Keratinocyte (primary cell): ENCODE measurements at regions not wholly inside any gene's neighbourhood (a gene's known extent, or its start where the extent isn't known, plus 50 kb on each side); places are given as distances from the start of the nearest gene placed in this dataset.

Experiments
- CTCF ChIP-seq, 3 experiments: IDR thresholded peaks in 1 of 3; conservative IDR thresholded peaks in 1 of 3; optimal IDR thresholded peaks in 1 of 3; 2 replicates in 2 of 3; 3 replicates in 1 of 3; pipeline versions ENCODE3 to v1.5.1; 2011; ENCODE audit warnings: low read length in 3 of 3, mild to moderate bottlenecking in 3 of 3, moderate library complexity in 2 of 3, control low read depth in 1 of 3, inconsistent platforms in 1 of 3; ENCODE audit not compliant: insufficient read depth in 2 of 3; ENCODE audit errors: extremely low read depth in 1 of 3
- EZH2 ChIP-seq: IDR thresholded peaks from one replicate; pipeline ENCODE4 v1.6.1; 2012; ENCODE audit warnings: inconsistent platforms, mild to moderate bottlenecking, low read length, moderate library complexity

GRCh38 chr9:86470326-86470725 is 116.1 kb upstream of the TUT7 start:
- TF ChIP-seq CTCF (optimal IDR thresholded peaks at IDR 0.05 in 1 of 3, IDR thresholded peaks at IDR 0.05 in 1 of 3, conservative IDR thresholded peaks at IDR 0.05 in 1 of 3; ENCODE audit: extremely low read depth in 1 of 3, insufficient read depth in 2 of 3, low read length in 3 of 3) (no peak), EZH2 (no peak)
